Fibroblast of villous mesenchyme (primary cell): ENCODE measurements at regions not wholly inside any gene's neighbourhood (a gene's known extent, or its start where the extent isn't known, plus 50 kb on each side); places are given as distances from the start of the nearest gene placed in this dataset.

Experiments used
- DNase-seq: peaks from one replicate; pipeline ENCODE4 v3.0.0-alpha.2; 2010; ENCODE audit warnings: low read depth
- H3K4me3 ChIP-seq: 2 replicates; pipeline ENCODE4 v1.5.1; 2011; ENCODE audit warnings: low read depth, mild to moderate bottlenecking, low read length
- TF ChIP-seq, protein P1 (sequence below): IDR thresholded peaks from 2 replicates; pipeline ENCODE4 v1.5.1; 2012; ENCODE audit warnings: low read depth, mild to moderate bottlenecking, low read length; ENCODE audit not compliant: insufficient read depth

DNA sequence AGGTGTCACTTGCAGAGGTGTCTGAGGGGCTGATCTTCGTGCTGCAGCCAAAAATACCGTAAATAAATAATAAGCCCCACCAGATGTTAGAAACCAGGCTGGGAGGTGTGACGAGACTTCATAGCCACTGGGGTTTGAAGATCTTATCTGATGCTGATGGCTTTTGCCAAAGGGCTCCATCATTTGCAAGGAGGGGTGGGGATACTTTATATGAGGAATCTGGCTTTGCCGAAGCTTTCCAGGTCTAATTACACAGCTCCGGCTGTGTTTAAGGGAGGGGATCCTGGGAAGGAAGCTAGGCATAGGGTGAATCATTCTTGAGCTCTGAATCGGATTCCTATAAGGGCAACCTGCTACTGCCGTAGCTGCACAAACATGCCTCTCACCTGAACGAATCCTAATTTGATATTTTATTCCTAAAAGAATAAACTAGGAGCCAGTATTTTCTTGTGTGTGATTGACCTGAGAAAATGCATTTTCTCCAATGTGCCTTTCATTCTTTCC is 249.6 kb downstream of the SOD2 start:
- DNase-seq, result no peak
- TF ChIP-seq, protein P1, sequence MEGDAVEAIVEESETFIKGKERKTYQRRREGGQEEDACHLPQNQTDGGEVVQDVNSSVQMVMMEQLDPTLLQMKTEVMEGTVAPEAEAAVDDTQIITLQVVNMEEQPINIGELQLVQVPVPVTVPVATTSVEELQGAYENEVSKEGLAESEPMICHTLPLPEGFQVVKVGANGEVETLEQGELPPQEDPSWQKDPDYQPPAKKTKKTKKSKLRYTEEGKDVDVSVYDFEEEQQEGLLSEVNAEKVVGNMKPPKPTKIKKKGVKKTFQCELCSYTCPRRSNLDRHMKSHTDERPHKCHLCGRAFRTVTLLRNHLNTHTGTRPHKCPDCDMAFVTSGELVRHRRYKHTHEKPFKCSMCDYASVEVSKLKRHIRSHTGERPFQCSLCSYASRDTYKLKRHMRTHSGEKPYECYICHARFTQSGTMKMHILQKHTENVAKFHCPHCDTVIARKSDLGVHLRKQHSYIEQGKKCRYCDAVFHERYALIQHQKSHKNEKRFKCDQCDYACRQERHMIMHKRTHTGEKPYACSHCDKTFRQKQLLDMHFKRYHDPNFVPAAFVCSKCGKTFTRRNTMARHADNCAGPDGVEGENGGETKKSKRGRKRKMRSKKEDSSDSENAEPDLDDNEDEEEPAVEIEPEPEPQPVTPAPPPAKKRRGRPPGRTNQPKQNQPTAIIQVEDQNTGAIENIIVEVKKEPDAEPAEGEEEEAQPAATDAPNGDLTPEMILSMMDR, result no peak
- H3K4me3 ChIP-seq, result no peak overlapping the region

DNA sequence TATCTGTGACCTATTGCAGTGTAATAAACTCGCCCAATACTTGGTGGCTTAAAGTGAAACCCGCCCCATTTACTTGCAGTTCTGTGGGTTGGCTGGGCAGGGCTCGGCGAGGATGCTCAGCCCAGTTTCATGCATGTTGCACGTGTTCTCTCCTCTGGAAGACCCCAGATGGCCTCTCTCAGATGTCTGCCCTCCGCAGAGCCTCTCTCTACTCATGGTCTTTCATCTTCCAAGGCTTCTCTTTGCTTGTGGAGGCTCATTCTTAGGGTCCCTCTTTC is 251.4 kb downstream of the SOD2 start:
- no peak for DNase-seq
- no peak overlapping the region for H3K4me3 ChIP-seq
- TF ChIP-seq, protein P1, result no peak

DNA sequence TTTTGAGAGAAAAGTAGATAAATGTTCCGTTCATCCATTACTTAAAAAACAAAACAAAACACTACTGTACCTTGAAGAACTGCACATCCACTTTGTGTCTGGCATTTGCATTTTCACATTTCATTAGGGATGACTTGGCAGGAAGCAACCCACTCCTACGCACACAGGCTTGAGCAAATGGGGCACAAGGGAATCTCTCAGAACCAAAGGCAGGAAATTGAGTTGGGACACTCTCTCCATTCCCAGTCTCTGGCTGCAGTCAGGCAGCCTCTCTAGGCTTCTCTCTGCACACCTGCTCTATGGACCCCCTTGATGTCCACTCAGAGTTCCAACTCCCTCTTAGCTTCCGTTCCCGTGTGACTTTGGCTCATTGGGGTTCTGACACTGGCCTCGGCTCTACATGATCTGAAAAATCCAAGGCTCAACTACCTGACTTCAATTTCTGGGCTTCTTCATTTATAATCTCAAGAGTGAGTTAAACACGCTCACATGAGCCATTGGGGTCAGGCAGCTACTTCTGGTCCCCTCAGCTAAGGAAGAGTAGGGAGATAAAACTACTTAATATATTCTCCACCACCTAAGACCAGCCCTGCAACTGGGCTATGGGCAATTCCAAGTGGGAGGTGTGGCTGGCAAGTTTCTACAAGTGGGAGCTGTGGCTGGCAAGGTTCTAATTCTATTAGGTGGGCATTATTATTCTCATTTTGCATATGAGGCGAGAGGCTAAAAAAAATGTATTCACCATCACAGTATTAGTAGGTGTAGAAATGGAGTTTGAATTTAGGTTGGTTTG is 251.9 kb downstream of the SOD2 start:
- TF ChIP-seq, protein P1, result no peak
- no peak for DNase-seq

DNA sequence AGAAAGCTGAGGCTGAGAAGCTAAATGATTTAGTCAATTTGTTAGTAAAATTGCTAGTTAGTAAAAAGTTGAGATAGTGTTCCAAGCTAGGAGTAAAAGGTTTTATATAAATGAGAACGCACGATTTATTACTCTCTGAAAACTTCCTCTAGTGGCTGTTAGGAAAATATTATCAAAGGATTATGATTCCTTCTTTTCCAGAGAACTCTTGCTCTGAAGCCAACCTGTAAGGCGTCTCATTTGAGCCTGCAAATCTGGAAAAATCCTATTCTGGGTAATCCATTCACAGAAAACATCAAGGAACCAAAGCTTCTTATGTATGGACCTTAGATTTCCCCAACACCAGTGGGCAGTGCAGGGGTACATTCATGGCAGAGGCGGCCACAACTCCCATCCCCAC is 252.7 kb downstream of the SOD2 start:
- no peak overlapping the region for H3K4me3 ChIP-seq
- TF ChIP-seq, protein P1, result no peak
- DNase-seq, result no peak

More for the DNA sequence above, 251.9 kb downstream of the SOD2 start:
- H3K4me3 ChIP-seq, result no peak overlapping the region

DNA sequence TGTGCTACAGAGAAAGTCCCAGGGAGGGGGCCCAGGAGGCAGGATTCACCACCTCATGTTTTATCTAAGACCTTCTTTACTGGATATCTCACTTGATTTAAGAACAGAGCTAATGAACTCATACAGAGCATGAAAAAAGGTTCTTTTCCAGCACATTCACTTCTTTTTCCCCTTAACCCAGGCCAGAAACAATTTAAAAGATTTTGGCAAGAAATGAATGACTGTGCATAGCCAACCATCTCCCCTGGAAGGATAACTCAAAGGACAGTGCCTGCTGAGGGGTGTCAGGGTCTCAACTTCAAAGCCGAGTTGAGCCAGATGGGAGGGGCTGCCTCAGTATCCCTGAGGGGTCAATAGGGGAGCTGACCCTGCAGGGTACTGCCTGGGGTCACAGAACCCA is 253.4 kb downstream of the SOD2 start:
- H3K4me3 ChIP-seq, result no peak overlapping the region
- TF ChIP-seq, protein P1, result no peak
- DNase-seq, result no peak

DNA sequence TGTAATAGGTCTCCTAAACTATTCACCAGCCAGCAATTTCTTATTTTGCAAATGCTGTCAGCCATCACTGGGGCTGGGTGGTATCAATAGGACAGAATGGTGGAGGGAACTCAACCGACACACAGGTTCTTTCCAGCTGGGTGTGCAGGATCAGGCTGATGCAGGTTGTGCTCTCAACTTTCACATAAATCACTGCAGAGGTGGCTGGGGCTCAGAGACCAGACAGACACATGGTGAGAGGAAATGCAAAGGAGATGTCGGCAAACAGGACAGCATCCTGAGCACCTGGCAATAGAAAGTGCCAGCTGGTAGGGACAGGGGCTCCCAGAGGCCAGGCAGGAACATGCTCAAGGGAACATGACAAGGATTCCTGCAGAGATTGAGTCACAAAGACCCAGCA is 254.9 kb downstream of the SOD2 start:
- TF ChIP-seq, protein P1, result no peak
- no peak overlapping the region for H3K4me3 ChIP-seq

DNA sequence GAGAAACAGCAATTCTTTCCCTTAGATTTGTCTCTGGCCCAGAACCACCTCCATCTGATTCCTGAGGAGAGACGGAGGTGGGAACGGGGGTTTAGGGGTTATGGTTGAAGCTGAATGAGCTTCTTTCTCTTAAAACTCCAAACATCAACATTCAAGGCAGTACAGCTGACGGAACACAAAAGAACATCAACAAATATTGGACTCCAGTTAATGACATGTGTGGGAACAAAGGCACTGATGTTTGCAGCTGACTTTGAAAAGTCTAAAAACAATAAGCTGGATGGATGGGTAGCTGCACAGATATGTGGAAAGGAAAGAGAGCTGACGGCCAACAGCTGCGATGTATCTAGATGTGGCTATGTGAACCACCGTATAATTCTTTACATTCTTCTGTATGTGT is 256.5 kb downstream of the SOD2 start:
- TF ChIP-seq, protein P1, result no peak
- DNase-seq, result no peak
- no peak overlapping the region for H3K4me3 ChIP-seq

More for the DNA sequence above, 254.9 kb downstream of the SOD2 start:
- no peak for DNase-seq
